ENCODE measurements at regions not wholly inside any gene's neighbourhood (a gene's known extent, or its start where the extent isn't known, plus 50 kb on each side); places are given as distances from the start of the nearest gene placed in this dataset.

- no peak for TF ChIP-seq CTCF (IDR thresholded peaks at IDR 0.05)
- no peaks in the 10 kb centered on the region for H3K36me3 ChIP-seq
- DNase-seq (no peak), ATAC-seq (no peak)
- intact Hi-C loops (cut with DNase I), result no loop called here
- H3K4me3 ChIP-seq, result no peak overlapping the region
- H3K4me1 ChIP-seq, result no peaks in the 10 kb centered on the region
- no peaks in the 10 kb centered on the region for H3K27me3 ChIP-seq (ENCODE audit: low read depth)
- no peaks in the 10 kb centered on the region for H3K9me3 ChIP-seq
- no peak overlapping the region for H3K27ac ChIP-seq
Observed at GRCh38 chr3:40855871-40856270, 331.1 kb downstream of the ZNF621 start.

- no peak overlapping the region for H3K27ac ChIP-seq
- TF ChIP-seq CTCF (IDR thresholded peaks at IDR 0.05), result no peak
- DNase-seq (no peak), ATAC-seq (no peak)
- no peak overlapping the region for H3K4me3 ChIP-seq
- intact Hi-C loops (cut with DNase I), result no loop called here
- H3K36me3 ChIP-seq, result no peaks in the 10 kb centered on the region
- H3K9me3 ChIP-seq, result no peaks in the 10 kb centered on the region
- H3K27me3 ChIP-seq (ENCODE audit: low read depth), result no peaks in the 10 kb centered on the region
- H3K4me1 ChIP-seq, result no peaks in the 10 kb centered on the region
Observed at GRCh38 chr3:40858364-40859115, 333.8 kb downstream of the ZNF621 start.

GRCh38 chr3:40862946-40863345 lies 336.4 kb upstream of the CTNNB1 start:
- Histone ChIP-seq H3K27ac (no peak overlapping the region), H3K4me3 (no peak overlapping the region), H3K4me1 (no peaks in the 10 kb centered on the region), H3K36me3 (no peaks in the 10 kb centered on the region), H3K27me3 (ENCODE audit: low read depth) (no peaks in the 10 kb centered on the region), H3K9me3 (no peaks in the 10 kb centered on the region)
- DNase-seq (no peak), ATAC-seq (no peak)
- intact Hi-C loops (cut with DNase I), result no loop called here
- TF ChIP-seq CTCF (IDR thresholded peaks at IDR 0.05), result no peak

DNA sequence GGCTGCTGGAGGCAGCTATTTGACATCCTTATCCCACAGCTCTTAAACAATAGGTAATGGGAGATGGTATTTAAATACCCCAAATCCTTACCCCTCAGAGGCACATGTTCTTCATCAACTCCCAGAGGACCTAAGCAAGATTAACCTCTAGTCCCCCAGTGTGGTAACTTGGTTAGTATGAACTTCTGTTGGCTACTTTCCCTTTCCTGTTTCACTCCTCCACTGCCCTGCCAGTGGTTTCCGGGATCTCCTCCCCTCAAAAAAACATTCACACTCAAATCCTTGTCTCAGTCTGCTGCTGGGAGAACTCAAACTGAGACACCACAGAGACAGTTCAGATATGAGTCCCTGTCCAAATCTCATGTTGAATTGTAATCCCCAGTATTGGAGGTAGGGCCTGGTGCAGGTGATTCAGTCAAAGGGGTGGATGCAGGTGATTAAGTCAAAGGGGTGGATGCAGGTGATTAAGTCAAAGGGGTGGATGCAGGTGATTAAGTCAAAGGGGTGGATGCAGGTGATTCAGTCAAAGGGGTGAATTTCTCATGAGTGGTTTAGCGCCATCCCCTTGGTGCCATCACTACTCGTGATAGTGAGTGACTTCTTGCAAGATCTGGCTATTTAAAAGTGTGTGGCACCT lies 335.0 kb upstream of the CTNNB1 start:
- no peak for TF ChIP-seq CTCF (IDR thresholded peaks at IDR 0.05)
- intact Hi-C loops (cut with DNase I), result no loop called here

GRCh38 chr3:40864915-40865314 lies 334.4 kb upstream of the CTNNB1 start:
- no peaks in the 10 kb centered on the region for H3K36me3 ChIP-seq
- no peaks in the 10 kb centered on the region for H3K27me3 ChIP-seq (ENCODE audit: low read depth)
- no peak for ATAC-seq
- H3K4me3 ChIP-seq, result no peak overlapping the region
- intact Hi-C loops (cut with DNase I), result no loop called here
- H3K4me1 ChIP-seq, result no peaks in the 10 kb centered on the region
- no peak for DNase-seq
- no peak for TF ChIP-seq CTCF (IDR thresholded peaks at IDR 0.05)
- H3K27ac ChIP-seq, result no peak overlapping the region
- H3K9me3 ChIP-seq, result no peaks in the 10 kb centered on the region

More for the DNA sequence above, 335.0 kb upstream of the CTNNB1 start:
- ATAC-seq (no peak), DNase-seq (no peak)
- Histone ChIP-seq H3K36me3 (no peaks in the 10 kb centered on the region), H3K4me3 (no peak overlapping the region), H3K4me1 (no peaks in the 10 kb centered on the region), H3K27ac (no peak overlapping the region), H3K9me3 (no peaks in the 10 kb centered on the region), H3K27me3 (ENCODE audit: low read depth) (no peaks in the 10 kb centered on the region)
